Gastrocnemius medialis (tissue), 4 donors: ENCODE measurements at regions not wholly inside any gene's neighbourhood (a gene's known extent, or its start where the extent isn't known, plus 50 kb on each side); places are given as distances from the start of the nearest gene placed in this dataset.

ENCODE experiments used
- ATAC-seq, 2 donors: fragments of 150-250 bp; one replicate each; pipeline ENCODE4 v1.9.1; 2016
- DNase-seq, 2 donors: peaks; one replicate each; pipeline ENCODE4 v3.0.0-alpha.2; 2019
- H3K27ac ChIP-seq, 4 donors: fragments of 200-600 bp; sonication (generic); 1 replicate in 1 of 4; 2 replicates in 3 of 4; pipeline ENCODE4 v1.5.1; 2016 to 2018; ENCODE audit warnings: mild to moderate bottlenecking in 2 of 4, moderate library complexity in 1 of 4
- H3K27me3 ChIP-seq, 3 donors: fragments of 200-600 bp; sonication (generic) in 2 of 3; 1 replicate in 1 of 3; 2 replicates in 2 of 3; pipeline versions ENCODE4 v1.5.1 to v1.6.0; 2016 to 2019; ENCODE audit warnings: mild to moderate bottlenecking in 1 of 3, moderate library complexity in 1 of 3
- H3K36me3 ChIP-seq, 2 donors: fragments of 200-600 bp; sonication (generic) in 1 of 2; one replicate each; pipeline ENCODE4 v1.5.1; 2017 to 2018
- H3K4me1 ChIP-seq, 2 donors: fragments of 200-600 bp; sonication (generic) in 1 of 2; one replicate each; pipeline ENCODE4 v1.5.1; 2016 to 2017; ENCODE audit warnings: mild to moderate bottlenecking in 2 of 2
- H3K4me3 ChIP-seq, 4 donors: fragments of 200-600 bp; sonication (generic) in 3 of 4; 1 replicate in 1 of 4; 2 replicates in 3 of 4; pipeline ENCODE4 v1.5.1; 2016 to 2019; ENCODE audit warnings: mild to moderate bottlenecking in 2 of 4
- H3K9me3 ChIP-seq, 3 donors: fragments of 200-600 bp; sonication (generic) in 2 of 3; 1 replicate in 1 of 3; 2 replicates in 2 of 3; pipeline ENCODE4 v1.5.1; 2016 to 2019
- POLR2A ChIP-seq, 2 donors: fragments of 450-650 bp; IDR thresholded peaks; one replicate each; pipeline ENCODE4 v1.6.1; 2017; ENCODE audit warnings: antibody characterized with exemption in 2 of 2, mild to moderate bottlenecking in 2 of 2, moderate library complexity in 2 of 2
- in situ Hi-C, 4 donors: fragments of 200-750 bp; cut with MboI; loops; one replicate each; pipeline versions ENCODE4 v1.15.0 to v1.8.0; 2017; ENCODE audit warnings: low sequenced_read_pairs in 4 of 4
- intact Hi-C: fragments of 100-400 bp; cut with DNase I; formaldehyde crosslinking; loops from one replicate; pipeline ENCODE4 v1.15.1; 2023; ENCODE audit warnings: low total_unique reads
- TF ChIP-seq, protein P1 (sequence below), 5 experiments: fragments of 450-650 bp in 3 of 5; fragments of 200-600 bp in 2 of 5; sonication (generic) in 2 of 5; IDR thresholded peaks in 4 of 5; conservative IDR thresholded peaks in 1 of 5; 1 replicate in 4 of 5; 2 replicates in 1 of 5; pipeline ENCODE4 v1.5.1; 2016 to 2019; ENCODE audit warnings: antibody characterized with exemption in 5 of 5, mild to moderate bottlenecking in 3 of 5, moderate library complexity in 3 of 5

DNA sequence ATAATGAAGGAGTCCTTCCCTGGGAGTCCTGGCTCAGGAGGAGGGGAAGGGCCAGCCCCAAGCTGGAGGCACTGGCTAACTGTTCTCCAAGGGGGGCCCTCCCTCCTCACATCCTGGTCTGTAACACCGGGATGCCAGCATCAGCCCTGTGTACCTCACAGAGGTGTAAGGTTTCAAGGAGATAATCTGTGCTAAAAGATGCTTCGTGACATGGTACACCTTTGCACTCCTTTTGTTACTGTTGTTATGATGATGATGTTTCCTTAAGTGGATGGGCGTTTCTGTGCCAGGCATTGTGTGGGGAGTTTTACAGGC, 236.7 kb upstream of the TNRC6C start:
- no peak for DNase-seq
- Histone ChIP-seq H3K27ac (no peak overlapping the region), H3K27me3 (no peaks in the 10 kb centered on the region), H3K36me3 (no peaks in the 10 kb centered on the region), H3K4me1 (no peaks in the 10 kb centered on the region), H3K4me3 (no peak overlapping the region), H3K9me3 (no peaks in the 10 kb centered on the region)
- ATAC-seq: no peak
- intact Hi-C loops: no loop called here
- in situ Hi-C loops: loop anchor here in 1 of 4 donors (10.0 kb wide), 1 partner anchor 177 kb away; no protein-coding TSS in a partner anchor
- no peak for TF ChIP-seq POLR2A (IDR thresholded peaks at IDR 0.05)
- TF ChIP-seq, protein P1, sequence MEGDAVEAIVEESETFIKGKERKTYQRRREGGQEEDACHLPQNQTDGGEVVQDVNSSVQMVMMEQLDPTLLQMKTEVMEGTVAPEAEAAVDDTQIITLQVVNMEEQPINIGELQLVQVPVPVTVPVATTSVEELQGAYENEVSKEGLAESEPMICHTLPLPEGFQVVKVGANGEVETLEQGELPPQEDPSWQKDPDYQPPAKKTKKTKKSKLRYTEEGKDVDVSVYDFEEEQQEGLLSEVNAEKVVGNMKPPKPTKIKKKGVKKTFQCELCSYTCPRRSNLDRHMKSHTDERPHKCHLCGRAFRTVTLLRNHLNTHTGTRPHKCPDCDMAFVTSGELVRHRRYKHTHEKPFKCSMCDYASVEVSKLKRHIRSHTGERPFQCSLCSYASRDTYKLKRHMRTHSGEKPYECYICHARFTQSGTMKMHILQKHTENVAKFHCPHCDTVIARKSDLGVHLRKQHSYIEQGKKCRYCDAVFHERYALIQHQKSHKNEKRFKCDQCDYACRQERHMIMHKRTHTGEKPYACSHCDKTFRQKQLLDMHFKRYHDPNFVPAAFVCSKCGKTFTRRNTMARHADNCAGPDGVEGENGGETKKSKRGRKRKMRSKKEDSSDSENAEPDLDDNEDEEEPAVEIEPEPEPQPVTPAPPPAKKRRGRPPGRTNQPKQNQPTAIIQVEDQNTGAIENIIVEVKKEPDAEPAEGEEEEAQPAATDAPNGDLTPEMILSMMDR (IDR thresholded peaks at IDR 0.05 in 4 of 5, conservative IDR thresholded peaks at IDR 0.05 in 1 of 5): no peak

GRCh38 chr17:77722366-77722765, 236.1 kb upstream of the TNRC6C start:
- Histone ChIP-seq H3K36me3 (no peaks in the 10 kb centered on the region), H3K9me3 (no peaks in the 10 kb centered on the region), H3K4me1 (no peaks in the 10 kb centered on the region), H3K27ac (no peak overlapping the region), H3K27me3 (no peaks in the 10 kb centered on the region), H3K4me3 (no peak overlapping the region)
- no peak for ATAC-seq
- DNase-seq: no peak
- in situ Hi-C loops: loop anchor here in 1 of 4 donors (10.0 kb wide), 1 partner anchor 178 kb away; no protein-coding TSS in a partner anchor
- TF ChIP-seq, protein P1 (IDR thresholded peaks at IDR 0.05 in 4 of 5, conservative IDR thresholded peaks at IDR 0.05 in 1 of 5): no peak
- TF ChIP-seq POLR2A (IDR thresholded peaks at IDR 0.05): no peak
- intact Hi-C loops: no loop called here

- TF ChIP-seq, protein P1 (IDR thresholded peaks at IDR 0.05 in 4 of 5, conservative IDR thresholded peaks at IDR 0.05 in 1 of 5): no peak
- no peak for TF ChIP-seq POLR2A (IDR thresholded peaks at IDR 0.05)
- ATAC-seq (no peak), DNase-seq (no peak)
- Histone ChIP-seq H3K4me3 (no peak overlapping the region), H3K4me1 (peaks cover 4 to 6% of the 10 kb centered on the region in 2 donors), H3K27ac (no peak overlapping the region), H3K27me3 (no peaks in the 10 kb centered on the region), H3K36me3 (no peaks in the 10 kb centered on the region), H3K9me3 (no peaks in the 10 kb centered on the region)
- intact Hi-C loops: no loop called here
- in situ Hi-C loops: loop anchor here in 1 of 4 donors (10.0 kb wide), 1 partner anchor 178 kb away; no protein-coding TSS in a partner anchor
These were observed 235.2 kb upstream of the TNRC6C start for GRCh38 chr17:77723071-77723908.

DNA sequence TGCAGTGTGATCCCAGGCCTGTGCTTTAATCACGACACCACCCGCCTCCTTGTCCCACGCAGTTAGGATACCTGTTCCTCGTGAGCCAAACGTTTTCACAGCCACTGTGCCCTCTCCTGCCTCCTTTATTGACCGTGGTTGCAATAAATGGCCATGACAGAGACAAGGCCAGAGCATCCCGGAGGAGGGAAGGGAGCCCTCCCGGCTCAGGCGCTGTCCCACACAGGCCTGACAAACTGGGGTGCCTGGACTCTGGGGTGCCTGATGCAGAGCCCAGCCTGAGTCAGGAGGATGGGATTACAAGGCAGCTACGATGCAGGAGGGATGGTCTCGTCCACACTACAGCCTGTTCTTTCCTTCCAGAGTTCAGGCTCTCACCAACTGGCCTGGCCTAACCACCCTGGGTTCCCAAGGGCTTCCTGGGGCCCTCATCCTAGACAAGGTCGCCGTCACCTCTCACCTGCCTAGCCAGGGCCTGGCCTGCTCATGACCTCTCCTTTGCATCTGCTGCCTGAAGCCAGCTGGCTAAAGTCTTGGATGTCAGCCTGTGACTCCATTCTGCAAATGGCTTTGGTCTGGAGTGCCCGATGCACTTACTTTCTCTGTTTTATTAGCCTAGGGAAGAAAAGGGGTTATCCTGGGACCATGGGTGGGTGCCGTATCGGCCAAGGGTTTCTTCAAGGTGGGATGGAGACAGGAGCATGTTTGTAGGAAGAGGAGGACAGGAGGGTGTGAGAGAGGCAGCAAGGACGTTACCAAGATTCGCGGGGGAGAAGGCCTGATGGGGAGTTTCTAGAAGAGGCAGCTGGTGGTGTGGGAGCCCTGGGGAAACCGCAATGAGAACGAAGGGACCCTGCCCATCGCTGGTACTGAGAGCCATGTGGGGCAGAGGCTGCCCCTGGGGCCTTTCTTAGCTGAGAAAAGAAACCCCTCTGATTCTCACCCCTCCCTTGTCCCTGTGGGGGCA, 234.3 kb upstream of the TNRC6C start:
- H3K4me1 ChIP-seq: peaks cover 4 to 6% of the 10 kb centered on the region in 2 donors

More for the DNA sequence above, 234.3 kb upstream of the TNRC6C start:
- Histone ChIP-seq H3K9me3 (no peaks in the 10 kb centered on the region), H3K27ac (no peak overlapping the region), H3K36me3 (no peaks in the 10 kb centered on the region), H3K4me3 (no peak overlapping the region), H3K27me3 (no peaks in the 10 kb centered on the region)
- in situ Hi-C loops (loop anchor here in 1 of 4 donors (10.0 kb wide), 1 partner anchor 179 kb away; no protein-coding TSS in a partner anchor), intact Hi-C loops (no loop called here)
- TF ChIP-seq POLR2A (IDR thresholded peaks at IDR 0.05): no peak
- TF ChIP-seq, protein P1 (IDR thresholded peaks at IDR 0.05 in 4 of 5, conservative IDR thresholded peaks at IDR 0.05 in 1 of 5): no peak
- DNase-seq (no peak), ATAC-seq (no peak)
